ENCODE measurements at regions not wholly inside any gene's neighbourhood (a gene's known extent, or its start where the extent isn't known, plus 50 kb on each side); places are given as distances from the start of the nearest gene placed in this dataset.
"Not testable (repeated sequence)": the region's sequence is repeated elsewhere in the genome, so short reads cannot be mapped to it uniquely, and the experiment has no call there.

- no peak for DNase-seq (ENCODE audit: low spot score)
Observed at GRCh38 chr3:164460851-164461250, 617.4 kb downstream of the SI start.

GRCh38 chr3:164459521-164460151, 618.7 kb downstream of the SI start:
- DNase-seq (ENCODE audit: low spot score) = no peak

- DNase-seq (ENCODE audit: low spot score) = no peak
Observed at GRCh38 chr3:164458986-164459385, 619.3 kb downstream of the SI start.

GRCh38 chr3:164453714-164454113, 624.6 kb downstream of the SI start:
- DNase-seq (ENCODE audit: low spot score) = no peak

GRCh38 chr3:164452707-164453106, 625.6 kb downstream of the SI start:
- DNase-seq (ENCODE audit: low spot score) = peak; percentile 52

GRCh38 chr3:164451072-164451910, 627.0 kb downstream of the SI start:
- DNase-seq (ENCODE audit: low spot score) = no peak

GRCh38 chr3:164450276-164450905, 627.9 kb downstream of the SI start:
- peak; percentile 17 for DNase-seq (ENCODE audit: low spot score)

GRCh38 chr3:164419220-164419619, 659.1 kb downstream of the SI start:
- DNase-seq (ENCODE audit: low spot score) = no peak

- no peak for DNase-seq (ENCODE audit: low spot score)
Observed at GRCh38 chr3:164418414-164418813, 659.9 kb downstream of the SI start.

GRCh38 chr3:164417955-164418354, 660.3 kb downstream of the SI start:
- DNase-seq (ENCODE audit: low spot score) = no peak

- peak; percentile 24 for DNase-seq (ENCODE audit: low spot score)
Observed at GRCh38 chr3:164416491-164417222, 661.6 kb downstream of the SI start.

GRCh38 chr3:164408326-164408725, 670.0 kb downstream of the SI start:
- no peak for DNase-seq (ENCODE audit: low spot score)

GRCh38 chr3:164407111-164407510, 671.2 kb downstream of the SI start:
- DNase-seq (ENCODE audit: low spot score) = no peak

- no peak for DNase-seq (ENCODE audit: low spot score)
Observed at GRCh38 chr3:164406281-164406680, 672.0 kb downstream of the SI start.

- DNase-seq (ENCODE audit: low spot score) = no peak
Observed at GRCh38 chr3:164401923-164402322, 676.4 kb downstream of the SI start.

- not testable (repeated sequence) for DNase-seq (ENCODE audit: low spot score)
Observed at GRCh38 chr3:164401440-164401839, 676.9 kb downstream of the SI start.

- DNase-seq (ENCODE audit: low spot score) = no peak
Observed at GRCh38 chr3:164397462-164397861, 680.8 kb downstream of the SI start.

GRCh38 chr3:164393171-164393570, 685.1 kb downstream of the SI start:
- DNase-seq (ENCODE audit: low spot score) = no peak

- DNase-seq (ENCODE audit: low spot score) = no peak
Observed at GRCh38 chr3:164390046-164390445, 688.2 kb downstream of the SI start.

- no peak for DNase-seq (ENCODE audit: low spot score)
Observed at GRCh38 chr3:164387236-164387635, 691.1 kb downstream of the SI start.

GRCh38 chr3:164380156-164380555, 698.1 kb downstream of the SI start:
- DNase-seq (ENCODE audit: low spot score) = no peak

GRCh38 chr3:164377466-164377865, 700.8 kb downstream of the SI start:
- DNase-seq (ENCODE audit: low spot score) = no peak
